22Rv1 (cell line): ENCODE measurements at regions not wholly inside any gene's neighbourhood (a gene's known extent, or its start where the extent isn't known, plus 50 kb on each side); places are given as distances from the start of the nearest gene placed in this dataset.

Source experiments
- H3K27ac ChIP-seq: fragments of 450-650 bp; 2 replicates; pipeline ENCODE4 v1.5.1; 2017
- CTCF ChIP-seq: fragments of 450-650 bp; IDR thresholded peaks from 2 replicates; pipeline ENCODE4 v1.5.1; 2017; ENCODE audit warnings: mild to moderate bottlenecking
- ZFX ChIP-seq: fragments of 450-650 bp; IDR thresholded peaks from 2 replicates; pipeline ENCODE4 v1.6.1; 2017; ENCODE audit warnings: antibody characterized with exemption, borderline replicate concordance

GRCh38 chr10:8721650-8722049 is 667.2 kb downstream of the GATA3 start:
- TF ChIP-seq CTCF: no peak
- H3K27ac ChIP-seq: no peak overlapping the region

- TF ChIP-seq CTCF: no peak
- no peak for TF ChIP-seq ZFX
- H3K27ac ChIP-seq: no peak overlapping the region
These were observed 668.3 kb downstream of the GATA3 start for GRCh38 chr10:8722835-8723234.

- TF ChIP-seq CTCF: no peak
- TF ChIP-seq ZFX: no peak
- H3K27ac ChIP-seq: no peak overlapping the region
These were observed 670.9 kb downstream of the GATA3 start for GRCh38 chr10:8725343-8725742.

GRCh38 chr10:8726084-8726778 is 671.7 kb downstream of the GATA3 start:
- H3K27ac ChIP-seq: no peak overlapping the region

GRCh38 chr10:8726779-8727084 is 672.2 kb downstream of the GATA3 start:
- H3K27ac ChIP-seq: no peak overlapping the region
- no peak for TF ChIP-seq ZFX
- TF ChIP-seq CTCF: no peak

More at GRCh38 chr10:8726084-8726778, 671.7 kb downstream of the GATA3 start:
- no peak for TF ChIP-seq ZFX
- no peak for TF ChIP-seq CTCF

GRCh38 chr10:8731121-8732095 is 676.9 kb downstream of the GATA3 start:
- TF ChIP-seq ZFX (no peak), CTCF (no peak)
- H3K27ac ChIP-seq: no peak overlapping the region

GRCh38 chr10:8738987-8739386 is 684.5 kb downstream of the GATA3 start:
- H3K27ac ChIP-seq: no peak overlapping the region
- no peak for TF ChIP-seq ZFX
- TF ChIP-seq CTCF: no peak
